Sciatic nerve (tissue), 2 donors: ENCODE measurements at regions not wholly inside any gene's neighbourhood (a gene's known extent, or its start where the extent isn't known, plus 50 kb on each side); places are given as distances from the start of the nearest gene placed in this dataset.

Experiments
- ATAC-seq: fragments of 200-7000 bp; cut with Tn5 transposase; one replicate; pipeline ENCODE4 v1.9.1; 2020; ENCODE audit warnings: mild to moderate bottlenecking, moderate library complexity
- DNase-seq: peaks from one replicate; pipeline ENCODE4 v3.0.0-alpha.2; 2020; ENCODE audit warnings: low spot score
- intact Hi-C: fragments of 100-400 bp; cut with DNase I; formaldehyde crosslinking; loops from one replicate; pipeline ENCODE4 v1.14.2; 2022
- donor health status: DM: no; HTN: no; CAD: no.
- donor health status: DM: no; HTN: no; CAD: no.

DNA sequence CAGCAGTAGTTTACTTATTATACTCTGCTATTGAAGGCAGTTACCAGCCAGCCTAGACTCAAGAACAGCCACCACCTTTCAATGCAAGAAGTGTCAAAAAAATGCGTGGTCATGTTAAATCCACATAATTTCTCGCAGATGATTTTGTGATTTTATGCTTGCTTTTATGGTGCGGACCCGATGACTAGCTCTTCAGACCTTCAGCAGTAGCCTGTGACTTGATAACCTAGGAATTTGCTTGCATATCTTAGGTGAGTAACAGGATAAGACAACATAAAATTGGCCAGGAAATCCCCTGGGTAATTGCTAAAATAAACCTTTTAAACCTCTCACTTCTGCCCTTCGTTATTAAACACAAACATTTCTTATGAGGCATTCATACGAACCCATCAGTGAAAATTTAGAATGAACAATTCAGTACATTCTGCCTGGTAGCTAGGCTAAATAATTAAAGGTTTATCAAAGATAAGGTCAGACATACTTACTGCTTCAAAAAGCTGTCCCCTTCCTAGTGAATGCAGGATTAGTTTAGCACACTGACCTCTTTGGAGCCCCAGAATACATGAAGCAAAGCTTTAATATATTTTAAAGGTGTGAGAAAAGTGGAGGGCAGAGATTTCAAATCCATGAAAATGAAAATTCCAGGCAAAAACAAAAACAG is 798.8 kb downstream of the OTOL1 start:
- ATAC-seq (no peak), DNase-seq (no peak)
- intact Hi-C loops, result no loop called here

DNA sequence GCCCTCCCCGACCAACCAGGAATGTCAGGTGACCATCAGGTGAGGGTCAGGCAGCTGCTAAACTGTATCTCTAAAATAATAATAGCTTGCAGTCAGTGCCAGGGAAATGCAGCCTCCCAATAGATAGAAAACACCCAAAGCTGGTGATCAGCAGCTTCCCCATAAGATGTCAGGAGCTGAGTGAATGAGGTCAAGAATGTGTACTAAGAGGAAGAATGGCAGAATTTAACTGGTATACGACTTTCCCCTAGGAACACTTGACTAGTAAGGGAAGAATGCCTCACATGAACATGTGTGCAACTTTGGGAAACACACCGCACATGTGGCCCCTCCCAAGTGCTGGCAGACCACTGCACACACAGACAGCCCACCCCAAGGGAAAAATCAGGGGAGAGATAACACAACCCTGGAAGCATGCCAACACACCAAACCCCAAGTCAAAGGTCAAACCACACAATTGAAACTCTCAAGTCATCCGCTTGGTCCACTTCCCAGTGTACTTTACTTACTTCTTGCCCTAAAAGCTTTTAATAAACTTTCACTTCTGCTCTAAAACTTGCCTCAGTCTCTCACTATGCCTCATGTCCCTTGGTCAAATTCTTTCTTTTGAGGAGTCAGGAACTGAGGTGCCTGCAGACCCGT is 806.5 kb downstream of the OTOL1 start:
- ATAC-seq (peak; percentile 71), DNase-seq (no peak)
- intact Hi-C loops, result no loop called here

DNA sequence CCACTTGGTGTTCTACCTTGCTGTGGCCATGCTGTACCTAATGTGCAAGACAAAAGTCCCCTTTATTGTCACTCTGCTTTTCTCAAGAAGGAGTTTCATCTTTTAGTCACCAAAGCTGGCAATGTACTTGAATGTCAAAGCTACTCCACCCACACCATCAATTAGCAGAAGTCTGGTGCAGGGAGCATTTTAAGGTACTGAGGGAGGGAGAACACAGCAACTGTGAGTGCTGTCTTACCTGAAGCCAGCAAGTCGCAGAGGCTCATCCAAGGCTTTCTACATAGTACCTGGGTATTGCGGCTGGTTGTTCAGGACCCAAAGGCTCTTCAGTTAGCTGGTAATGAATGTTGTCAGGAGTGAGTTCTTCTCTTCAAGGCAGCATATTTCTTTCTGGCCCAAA is 820.4 kb downstream of the OTOL1 start:
- DNase-seq (no peak), ATAC-seq (no peak)
- intact Hi-C loops, result no loop called here

DNA sequence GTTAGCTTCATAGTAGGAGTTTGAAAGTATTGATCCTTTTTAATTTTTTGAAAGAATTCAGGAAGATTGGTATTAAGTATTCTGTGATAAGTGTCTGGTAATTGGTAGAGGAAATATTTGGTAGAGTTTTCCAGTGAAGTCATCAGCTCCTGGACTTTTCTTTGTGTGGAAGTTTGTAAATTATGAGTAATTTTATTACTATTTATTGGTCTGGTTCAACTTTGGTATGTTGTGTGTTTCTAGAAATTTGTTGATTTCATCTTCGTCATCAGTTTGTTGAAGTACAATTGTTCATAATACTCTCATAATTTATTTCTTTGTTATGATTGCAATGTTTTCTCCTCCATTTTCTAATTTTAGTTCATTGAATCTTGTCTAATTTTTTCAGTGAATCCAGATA is 832.0 kb downstream of the OTOL1 start:
- intact Hi-C loops, result no loop called here
- no peak for DNase-seq
- ATAC-seq, result no peak

DNA sequence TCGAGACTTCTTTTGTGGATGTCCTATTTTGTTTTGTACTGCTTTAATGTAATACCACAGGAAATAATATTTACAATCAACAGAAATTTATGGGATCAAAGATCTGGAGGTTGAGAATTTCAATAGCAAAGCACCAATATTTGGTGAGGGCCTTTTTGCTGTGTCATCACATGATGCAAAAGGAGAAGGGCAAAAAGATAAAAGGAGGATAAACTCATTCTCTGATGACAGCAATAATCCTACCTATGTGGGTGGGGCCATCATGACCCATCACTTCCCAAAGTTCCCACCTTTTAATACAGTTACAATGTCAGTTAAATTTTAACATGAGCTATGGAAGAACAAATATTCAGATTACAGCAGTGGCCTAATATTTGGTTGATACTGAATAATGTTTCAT is 832.9 kb downstream of the OTOL1 start:
- intact Hi-C loops, result no loop called here
- ATAC-seq (no peak), DNase-seq (no peak)

DNA sequence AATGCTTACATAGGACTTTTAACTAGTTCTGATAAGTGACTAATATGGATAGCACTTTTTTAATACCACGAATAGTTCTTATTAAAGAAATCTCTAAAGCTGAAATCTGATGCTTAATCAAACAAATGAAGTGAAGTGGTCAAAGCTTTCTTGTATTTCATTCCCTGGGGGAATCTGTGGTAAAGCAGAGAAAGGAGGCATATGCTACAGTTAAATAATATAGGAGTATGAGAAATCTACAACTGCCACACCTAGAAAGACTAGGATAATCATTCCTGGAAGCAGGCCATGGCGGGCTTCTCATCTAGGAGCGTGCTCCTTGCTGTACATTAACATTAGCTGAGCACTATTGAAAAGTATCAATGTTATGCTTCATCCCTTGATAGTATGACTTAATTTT is 835.7 kb downstream of the OTOL1 start:
- no peak for ATAC-seq
- intact Hi-C loops, result no loop called here
- no peak for DNase-seq

DNA sequence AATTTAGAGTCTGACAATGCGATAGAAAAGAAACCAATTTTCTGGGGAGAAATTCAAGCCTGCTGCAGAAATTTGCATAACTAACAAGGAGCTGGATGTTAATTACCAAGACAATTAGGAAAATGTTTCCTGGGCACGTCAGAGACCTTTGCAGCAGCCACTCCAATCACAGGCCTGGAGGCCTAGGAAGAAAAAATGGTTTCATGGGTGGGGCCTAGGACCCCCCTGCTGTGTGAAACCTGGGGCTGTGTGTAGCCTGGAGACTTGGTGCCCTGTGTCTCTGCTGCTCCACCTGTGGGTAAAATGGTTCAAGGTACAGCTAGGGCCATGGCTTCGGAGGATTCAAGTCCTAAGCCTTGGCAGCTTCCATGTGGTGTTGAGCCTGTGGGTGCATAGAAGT is 837.9 kb downstream of the OTOL1 start:
- DNase-seq, result no peak
- intact Hi-C loops, result no loop called here
- ATAC-seq, result no peak

DNA sequence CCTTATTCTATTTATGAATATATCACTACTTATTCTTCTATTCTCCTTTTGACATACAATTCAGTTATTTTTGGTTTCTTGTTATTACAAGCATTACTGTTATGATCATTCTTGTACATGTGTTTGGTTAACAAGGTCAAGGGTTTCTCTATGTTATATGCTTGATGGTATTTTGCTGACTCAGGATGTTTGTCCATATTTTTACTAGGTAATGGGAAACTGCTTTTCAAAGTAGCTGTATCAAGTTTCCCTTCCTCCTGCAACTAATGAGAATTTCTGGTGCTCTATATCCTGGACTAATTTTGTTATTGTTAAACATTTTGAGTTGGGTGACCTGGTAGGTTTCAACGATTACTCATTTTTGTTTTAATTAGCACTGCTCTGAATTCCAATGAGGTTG is 841.0 kb downstream of the OTOL1 start:
- ATAC-seq, result no peak

DNA sequence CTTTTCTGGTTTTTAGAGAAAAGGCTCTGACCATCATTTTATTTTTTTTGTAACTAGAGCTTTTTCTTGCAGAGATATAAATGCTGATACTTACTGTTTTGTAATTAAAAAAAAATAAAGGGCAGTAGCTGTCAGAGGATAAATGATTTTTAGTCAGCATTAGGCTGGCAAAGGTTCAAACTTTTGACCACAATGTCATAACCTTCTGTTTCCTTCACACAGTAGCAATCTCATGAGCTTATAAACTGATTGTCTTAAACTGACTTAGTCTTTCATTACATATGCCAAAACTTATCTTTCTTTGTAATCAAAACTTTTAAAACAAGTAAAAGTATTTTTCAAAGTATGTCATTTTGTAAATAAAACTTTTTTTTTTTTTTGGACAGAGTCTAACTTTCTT is 841.9 kb downstream of the OTOL1 start:
- DNase-seq (no peak), ATAC-seq (no peak)
- intact Hi-C loops, result no loop called here

More for the DNA sequence above, 841.0 kb downstream of the OTOL1 start:
- intact Hi-C loops, result no loop called here
- no peak for DNase-seq

DNA sequence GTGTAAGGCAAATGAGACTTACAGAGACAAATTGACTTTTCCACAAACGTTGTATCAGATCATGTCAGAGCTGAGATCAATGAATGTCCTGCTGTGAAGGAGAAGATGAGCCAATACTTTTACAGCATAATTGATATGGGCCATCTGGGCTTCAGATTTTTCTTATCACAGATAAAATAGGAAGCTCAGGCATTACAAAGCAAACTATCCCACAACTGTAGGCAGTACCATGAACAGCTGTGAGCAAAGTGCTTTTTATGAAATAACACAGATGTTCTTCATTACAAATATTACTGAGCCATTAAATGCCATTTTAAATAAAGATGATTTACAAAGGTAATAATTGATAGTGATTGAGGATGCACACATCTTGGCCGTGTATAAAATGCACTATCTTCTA is 852.3 kb downstream of the OTOL1 start:
- no peak for ATAC-seq
- intact Hi-C loops, result no loop called here
- no peak for DNase-seq

DNA sequence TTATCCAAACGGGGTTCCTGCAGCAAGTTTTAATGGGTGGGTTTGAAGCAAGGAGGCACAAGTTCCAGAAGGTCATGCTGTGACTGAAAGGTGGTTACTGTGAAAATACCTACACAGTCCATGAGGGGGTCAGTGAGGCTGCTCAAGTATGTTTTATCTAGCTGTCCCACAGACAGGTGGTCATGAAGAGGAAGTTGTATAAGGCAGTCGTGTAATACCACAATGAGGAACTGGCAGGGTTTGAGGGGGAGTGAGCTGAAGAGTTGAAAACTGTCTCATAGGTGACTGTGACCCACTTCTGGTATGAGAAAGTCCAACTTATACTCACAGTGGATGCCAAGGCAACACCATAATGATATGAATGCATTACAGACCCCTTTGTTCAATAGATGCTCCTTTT is 856.8 kb downstream of the OTOL1 start:
- ATAC-seq (no peak), DNase-seq (no peak)
- intact Hi-C loops, result no loop called here

DNA sequence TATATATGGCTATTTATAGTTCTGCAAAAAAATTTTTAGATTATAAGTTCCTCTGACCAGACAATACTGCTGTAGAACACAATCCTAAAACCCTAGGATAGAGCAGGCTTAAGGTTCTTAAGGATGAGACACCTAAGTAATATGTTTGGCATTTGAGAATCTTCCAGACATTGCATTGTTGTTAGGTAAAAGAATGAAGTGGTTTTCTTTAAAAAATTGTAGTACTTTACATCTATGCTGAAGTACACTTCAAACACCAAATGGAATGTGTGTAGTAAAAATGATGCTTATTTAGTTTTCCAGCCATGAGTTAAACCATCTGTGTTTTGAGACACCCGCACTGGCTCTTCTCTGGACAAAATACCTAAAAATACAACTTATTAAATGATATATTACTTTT is 857.7 kb downstream of the OTOL1 start:
- DNase-seq (no peak), ATAC-seq (no peak)
- intact Hi-C loops, result no loop called here

DNA sequence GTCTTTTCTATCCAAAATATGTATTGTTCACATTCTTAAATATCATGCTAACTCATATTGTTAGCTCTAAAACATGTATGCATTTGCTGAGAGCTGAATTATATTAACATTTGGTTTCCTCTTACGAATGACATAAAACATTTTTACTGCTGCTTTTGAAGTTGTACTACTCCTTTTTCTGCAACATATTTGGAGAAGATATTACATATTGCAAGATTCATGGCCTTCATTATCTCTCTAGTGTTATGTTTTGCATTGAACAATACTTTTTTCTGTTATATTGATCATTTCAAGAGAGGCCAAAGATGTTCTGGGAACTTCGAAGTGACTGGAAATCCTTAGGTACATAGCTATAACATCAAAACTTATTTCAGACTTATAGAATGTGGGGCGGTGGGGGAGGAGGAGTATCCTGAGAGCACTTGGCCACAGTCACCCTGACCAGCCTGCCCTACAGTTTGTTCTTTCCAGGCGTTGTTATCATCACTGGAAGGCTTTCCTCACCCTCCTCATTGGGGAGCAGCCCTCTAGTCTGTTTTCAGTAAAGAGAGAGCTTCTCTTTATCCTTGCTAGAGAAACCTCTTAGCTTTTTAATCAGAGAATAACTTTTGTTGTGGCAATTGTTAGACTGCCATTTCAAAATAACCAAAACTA is 868.6 kb downstream of the OTOL1 start:
- no peak for ATAC-seq
- intact Hi-C loops, result no loop called here
- no peak for DNase-seq

DNA sequence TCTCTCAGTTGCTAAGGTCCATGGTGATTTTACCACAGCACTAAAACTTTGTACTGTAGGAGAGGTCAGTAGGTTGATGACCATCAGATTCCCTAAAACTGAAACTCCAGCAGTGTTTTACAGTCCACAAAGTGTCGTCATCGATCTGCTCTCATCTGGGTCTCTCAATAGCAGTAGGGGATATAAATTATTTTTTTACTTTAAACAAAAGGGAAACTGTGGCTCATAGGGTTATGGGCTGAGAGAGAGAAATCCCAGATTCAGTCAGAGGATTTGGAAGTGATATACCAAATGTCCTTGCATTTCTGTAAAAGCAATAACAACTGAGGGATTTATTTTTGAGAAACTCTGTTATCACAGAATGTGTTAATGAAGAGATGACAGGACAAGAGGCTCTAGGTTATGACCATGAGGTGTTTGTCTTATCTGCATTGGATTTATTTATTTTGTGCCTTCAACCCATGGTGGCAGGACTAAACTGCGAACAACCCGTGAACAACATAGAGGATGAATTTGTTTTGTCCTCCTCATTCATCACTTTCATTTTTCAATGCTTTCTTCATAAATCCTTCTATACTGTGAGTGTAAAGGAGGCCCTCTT is 869.7 kb downstream of the OTOL1 start:
- DNase-seq, result no peak
- ATAC-seq, result no peak
- intact Hi-C loops, result no loop called here

DNA sequence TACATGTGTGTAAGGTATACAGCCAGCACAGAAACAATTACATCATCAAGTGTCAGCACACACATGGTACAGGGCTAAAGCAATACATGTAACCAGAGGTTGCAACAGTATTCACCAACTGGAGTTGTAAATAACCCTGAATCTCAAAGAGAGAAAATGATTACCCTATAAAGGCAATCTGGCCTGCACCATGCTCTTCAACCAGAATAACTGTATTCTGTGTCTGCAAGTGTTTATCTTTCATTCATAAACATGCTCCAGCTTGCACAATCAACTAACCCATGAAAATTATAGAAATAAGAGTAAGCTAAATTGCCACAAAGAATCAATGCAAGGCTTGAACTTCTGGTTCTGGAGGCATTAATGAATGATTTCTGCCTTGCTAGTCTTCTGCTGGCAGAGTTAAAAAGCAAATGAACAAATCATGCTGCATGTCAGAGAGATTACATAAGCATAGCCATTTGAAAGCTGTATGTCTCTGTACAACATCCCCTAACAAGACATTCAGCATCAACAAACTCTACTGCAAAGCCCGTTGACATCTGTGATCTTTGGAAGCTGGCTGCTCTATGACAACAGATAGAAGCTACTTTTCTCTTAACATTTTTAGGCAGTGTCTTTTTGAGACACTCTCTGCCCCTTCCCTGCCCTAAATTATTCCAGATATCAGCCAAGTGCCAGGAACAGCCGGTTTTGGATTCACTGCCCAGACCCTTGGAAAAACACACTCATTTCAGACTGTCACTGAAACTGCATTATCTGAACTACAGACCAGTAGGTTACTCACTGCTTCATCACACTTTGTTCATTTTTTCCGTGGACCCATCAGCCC is 871.0 kb downstream of the OTOL1 start:
- intact Hi-C loops, result no loop called here

DNA sequence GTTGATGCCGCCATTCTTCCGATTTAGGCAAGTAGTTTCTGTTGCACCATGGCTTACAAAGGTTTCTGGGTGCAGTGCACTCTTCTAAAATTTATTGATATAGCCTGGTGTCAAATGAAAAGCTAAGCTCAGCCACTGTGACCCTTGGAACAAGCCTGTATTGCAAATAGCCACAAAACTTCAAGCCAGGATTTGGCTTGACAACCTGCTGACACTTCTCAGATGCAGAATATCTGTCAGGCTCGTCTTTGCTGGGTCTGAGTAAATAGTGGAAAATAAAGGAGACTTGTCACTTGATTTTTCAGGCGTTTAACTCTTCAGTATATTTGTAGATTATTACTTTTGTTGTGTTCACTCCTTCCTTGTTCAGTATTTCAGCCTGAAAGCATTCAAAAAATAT is 871.8 kb downstream of the OTOL1 start:
- intact Hi-C loops, result no loop called here
- ATAC-seq (no peak), DNase-seq (no peak)

More for the DNA sequence above, 871.0 kb downstream of the OTOL1 start:
- peak; percentile 13 for ATAC-seq
- no peak for DNase-seq

DNA sequence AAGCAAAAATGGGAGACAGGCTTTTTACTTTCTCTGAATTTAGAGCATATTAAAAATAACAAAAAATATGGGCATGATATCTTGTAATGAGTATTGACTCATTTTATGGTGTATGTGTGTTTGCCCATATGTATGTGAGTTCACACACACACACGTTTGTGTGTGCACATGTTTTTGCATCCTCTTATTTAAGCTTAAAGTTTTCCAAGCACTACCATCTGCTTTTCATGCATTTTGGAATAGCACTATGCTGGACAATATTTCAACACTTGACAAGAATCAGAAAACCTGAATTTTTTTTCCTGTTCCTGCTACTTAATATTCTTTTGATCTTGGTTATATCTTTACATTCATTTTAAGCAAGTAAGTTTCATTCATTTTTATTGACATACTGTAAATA is 872.7 kb downstream of the OTOL1 start:
- intact Hi-C loops, result no loop called here
- no peak for DNase-seq
- no peak for ATAC-seq

DNA sequence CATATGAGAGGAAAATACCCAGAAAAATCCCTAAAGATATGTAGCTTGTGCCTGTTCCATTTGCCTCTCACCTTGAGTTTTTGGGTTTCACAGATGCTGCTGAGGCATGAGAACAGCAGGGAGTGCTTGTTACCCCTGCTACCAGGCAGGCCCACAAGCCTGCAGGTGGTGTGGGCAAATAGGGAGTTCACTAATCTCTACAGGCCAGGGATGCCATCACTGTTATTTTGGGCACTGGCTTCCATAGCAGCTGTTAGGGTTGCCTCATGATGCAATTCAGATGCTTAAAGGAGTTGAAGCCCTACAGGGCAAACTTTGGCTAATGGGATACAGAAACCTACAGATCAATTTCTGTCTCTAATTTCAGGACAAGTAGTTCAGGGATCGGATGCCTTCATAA is 873.5 kb downstream of the OTOL1 start:
- no peak for DNase-seq
- intact Hi-C loops, result no loop called here
- ATAC-seq, result no peak

DNA sequence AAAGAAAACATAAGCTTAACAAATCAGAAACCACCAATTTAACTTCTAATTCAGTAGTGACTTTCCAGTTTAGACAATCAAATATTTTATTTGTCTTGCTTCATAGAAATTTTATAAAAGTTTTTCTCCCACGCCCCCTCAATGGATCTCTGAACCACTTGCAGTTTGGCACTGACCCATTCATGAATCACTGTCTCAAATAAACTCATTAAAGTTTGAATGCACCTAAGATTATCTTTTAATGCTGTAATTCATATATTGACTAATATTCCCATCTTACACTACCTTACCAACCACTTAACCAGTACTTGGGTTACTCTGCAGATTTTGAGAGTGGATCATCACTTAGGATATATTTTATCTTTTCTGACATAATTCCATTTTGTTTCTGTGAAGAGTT is 880.2 kb downstream of the OTOL1 start:
- DNase-seq, result no peak
- no peak for ATAC-seq
- intact Hi-C loops, result no loop called here

DNA sequence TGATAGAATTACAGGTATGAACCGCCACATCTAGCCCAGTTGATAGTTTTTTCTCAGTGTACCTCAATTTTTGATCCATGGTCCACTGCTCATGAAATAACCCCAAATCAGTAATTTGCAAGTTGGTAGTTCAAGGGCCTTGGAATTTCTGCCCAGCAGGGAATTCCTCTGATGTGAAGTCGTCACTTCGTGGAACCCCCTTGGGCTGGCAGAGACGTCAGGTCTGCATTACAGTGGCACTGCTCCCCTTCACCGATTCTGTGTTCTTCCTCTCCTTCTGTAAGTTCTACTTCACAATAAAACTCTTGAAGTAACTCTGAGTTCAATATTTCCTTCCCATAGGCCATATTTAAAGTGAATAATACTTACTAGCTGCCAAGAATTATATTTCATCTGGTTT is 881.0 kb downstream of the OTOL1 start:
- DNase-seq, result no peak
- intact Hi-C loops, result no loop called here
- ATAC-seq, result no peak
